ENCODE measurements at regions not wholly inside any gene's neighbourhood (a gene's known extent, or its start where the extent isn't known, plus 50 kb on each side); places are given as distances from the start of the nearest gene placed in this dataset.

GRCh38 chr9:129411501-129412175, 209.3 kb downstream of the C9orf50 start:
- TF ChIP-seq CTCF (IDR thresholded peaks at IDR 0.05; ENCODE audit: low read depth, low read length, missing control alignments): no peak
- no peak overlapping the region for H3K4me3 ChIP-seq (replicated peaks; ENCODE audit: low read depth, low read length)
- DNase-seq (ENCODE audit: extremely low read depth, low read depth): no peak

GRCh38 chr9:129410226-129410625, 210.7 kb downstream of the C9orf50 start:
- no peak for DNase-seq (ENCODE audit: extremely low read depth, low read depth)
- no peak for TF ChIP-seq CTCF (IDR thresholded peaks at IDR 0.05; ENCODE audit: low read depth, low read length, missing control alignments)

GRCh38 chr9:129408535-129409215, 212.2 kb downstream of the C9orf50 start:
- no peak for TF ChIP-seq CTCF (IDR thresholded peaks at IDR 0.05; ENCODE audit: low read depth, low read length, missing control alignments)

More at GRCh38 chr9:129410226-129410625, 210.7 kb downstream of the C9orf50 start:
- H3K4me3 ChIP-seq (replicated peaks; ENCODE audit: low read depth, low read length): no peak overlapping the region

DNA sequence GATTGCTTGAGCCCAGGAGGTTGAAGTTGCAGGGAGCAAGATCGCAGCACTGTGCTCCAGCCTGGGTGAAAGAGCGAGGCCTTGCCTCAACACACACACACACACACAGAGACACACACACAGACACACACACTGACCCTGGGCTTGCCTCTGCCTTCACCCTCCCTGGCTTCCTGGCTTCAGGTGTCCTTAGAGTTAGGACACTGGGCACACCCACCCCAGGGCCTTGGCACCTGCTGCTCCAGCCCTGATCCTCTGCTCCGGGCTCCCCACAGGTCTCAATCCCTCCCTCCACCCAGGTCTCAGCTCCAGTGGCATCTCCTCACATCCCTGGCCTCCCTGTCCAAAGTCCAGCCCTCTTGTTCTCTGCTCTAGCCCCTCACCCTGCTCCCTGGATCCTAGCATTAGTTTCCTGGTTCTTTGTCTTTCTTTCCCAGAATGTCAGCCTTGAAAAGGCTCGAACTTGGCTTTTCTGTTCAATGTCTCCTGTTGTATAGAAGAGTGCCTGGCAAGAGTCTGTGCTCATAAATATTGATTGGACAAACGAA, 212.9 kb downstream of the C9orf50 start:
- DNase-seq (ENCODE audit: extremely low read depth, low read depth): no peak
- H3K4me3 ChIP-seq (replicated peaks; ENCODE audit: low read depth, low read length): no peak overlapping the region

More at GRCh38 chr9:129408535-129409215, 212.2 kb downstream of the C9orf50 start:
- no peak for DNase-seq (ENCODE audit: extremely low read depth, low read depth)
- no peak overlapping the region for H3K4me3 ChIP-seq (replicated peaks; ENCODE audit: low read depth, low read length)

DNA sequence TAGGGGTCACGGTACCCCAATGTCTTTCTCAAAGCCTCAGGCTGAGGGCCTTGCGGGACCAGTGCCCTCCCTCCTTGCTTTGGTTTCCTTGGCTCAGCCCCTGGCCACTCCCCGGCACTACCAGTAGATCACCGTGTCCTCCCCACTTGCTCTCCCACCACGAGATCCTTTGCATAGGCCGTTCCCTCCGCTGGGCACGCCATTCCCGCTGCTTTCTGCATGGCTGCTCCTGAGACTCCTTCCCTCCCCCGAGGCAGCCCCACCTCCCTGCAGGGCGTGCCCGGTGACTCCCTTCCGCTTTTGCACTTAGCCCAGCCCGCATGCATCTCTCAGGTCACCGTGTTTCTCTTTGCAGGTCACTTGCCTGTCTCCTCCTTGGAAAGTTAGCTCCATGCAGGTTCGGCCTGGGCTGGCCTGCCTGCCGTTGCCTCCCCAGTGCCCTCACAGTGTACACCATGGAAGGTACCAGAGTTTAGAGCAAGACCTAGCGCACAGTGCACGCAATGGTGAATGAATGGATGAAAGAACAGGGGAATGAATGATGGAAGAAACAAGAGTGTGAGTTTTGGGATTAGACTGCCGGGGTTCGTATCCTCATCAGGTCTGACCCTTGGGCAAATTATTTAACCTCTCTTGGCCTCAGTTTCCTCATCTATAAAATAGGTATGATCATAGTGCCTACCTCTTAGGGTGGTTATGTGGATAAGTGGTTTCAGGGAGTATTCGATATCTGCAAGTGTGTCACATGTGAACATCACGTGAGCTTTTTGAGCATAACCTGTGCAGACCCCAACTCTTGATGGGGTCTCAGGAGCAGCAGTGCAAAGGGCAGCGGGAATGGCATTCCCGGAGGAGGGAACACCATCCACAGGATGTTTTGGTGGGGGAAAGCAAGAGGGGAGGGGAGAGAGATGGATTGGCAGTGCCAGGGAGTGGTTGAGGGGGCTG, 214.3 kb downstream of the C9orf50 start:
- no peak for TF ChIP-seq CTCF (IDR thresholded peaks at IDR 0.05; ENCODE audit: low read depth, low read length, missing control alignments)
- no peak for DNase-seq (ENCODE audit: extremely low read depth, low read depth)
- no peak overlapping the region for H3K4me3 ChIP-seq (replicated peaks; ENCODE audit: low read depth, low read length)

More for the DNA sequence above, 212.9 kb downstream of the C9orf50 start:
- TF ChIP-seq CTCF (IDR thresholded peaks at IDR 0.05; ENCODE audit: low read depth, low read length, missing control alignments): no peak

- no peak for DNase-seq (ENCODE audit: extremely low read depth, low read depth)
- no peak overlapping the region for H3K4me3 ChIP-seq (replicated peaks; ENCODE audit: low read depth, low read length)
- no peak for TF ChIP-seq CTCF (IDR thresholded peaks at IDR 0.05; ENCODE audit: low read depth, low read length, missing control alignments)
Observed at GRCh38 chr9:129405827-129406213, 215.1 kb downstream of the C9orf50 start.

All from HFF-Myc (cell line).